ENCODE measurements at regions not wholly inside any gene's neighbourhood (a gene's known extent, or its start where the extent isn't known, plus 50 kb on each side); places are given as distances from the start of the nearest gene placed in this dataset.

GRCh38 chr4:53649357-53649756 is 58.1 kb upstream of the LNX1 start:
- H2AFZ ChIP-seq (ENCODE audit: low read depth): no peak overlapping the region
- POLR2A ChIA-PET: no interaction called here
- H3K4me2 ChIP-seq: no peak overlapping the region
- CTCF ChIA-PET: no interaction called here
- TF ChIP-seq EZH2phosphoT487 (IDR thresholded peaks at IDR 0.05; ENCODE audit: borderline replicate concordance, low read depth): no peak
- TF ChIP-seq, protein P1, sequence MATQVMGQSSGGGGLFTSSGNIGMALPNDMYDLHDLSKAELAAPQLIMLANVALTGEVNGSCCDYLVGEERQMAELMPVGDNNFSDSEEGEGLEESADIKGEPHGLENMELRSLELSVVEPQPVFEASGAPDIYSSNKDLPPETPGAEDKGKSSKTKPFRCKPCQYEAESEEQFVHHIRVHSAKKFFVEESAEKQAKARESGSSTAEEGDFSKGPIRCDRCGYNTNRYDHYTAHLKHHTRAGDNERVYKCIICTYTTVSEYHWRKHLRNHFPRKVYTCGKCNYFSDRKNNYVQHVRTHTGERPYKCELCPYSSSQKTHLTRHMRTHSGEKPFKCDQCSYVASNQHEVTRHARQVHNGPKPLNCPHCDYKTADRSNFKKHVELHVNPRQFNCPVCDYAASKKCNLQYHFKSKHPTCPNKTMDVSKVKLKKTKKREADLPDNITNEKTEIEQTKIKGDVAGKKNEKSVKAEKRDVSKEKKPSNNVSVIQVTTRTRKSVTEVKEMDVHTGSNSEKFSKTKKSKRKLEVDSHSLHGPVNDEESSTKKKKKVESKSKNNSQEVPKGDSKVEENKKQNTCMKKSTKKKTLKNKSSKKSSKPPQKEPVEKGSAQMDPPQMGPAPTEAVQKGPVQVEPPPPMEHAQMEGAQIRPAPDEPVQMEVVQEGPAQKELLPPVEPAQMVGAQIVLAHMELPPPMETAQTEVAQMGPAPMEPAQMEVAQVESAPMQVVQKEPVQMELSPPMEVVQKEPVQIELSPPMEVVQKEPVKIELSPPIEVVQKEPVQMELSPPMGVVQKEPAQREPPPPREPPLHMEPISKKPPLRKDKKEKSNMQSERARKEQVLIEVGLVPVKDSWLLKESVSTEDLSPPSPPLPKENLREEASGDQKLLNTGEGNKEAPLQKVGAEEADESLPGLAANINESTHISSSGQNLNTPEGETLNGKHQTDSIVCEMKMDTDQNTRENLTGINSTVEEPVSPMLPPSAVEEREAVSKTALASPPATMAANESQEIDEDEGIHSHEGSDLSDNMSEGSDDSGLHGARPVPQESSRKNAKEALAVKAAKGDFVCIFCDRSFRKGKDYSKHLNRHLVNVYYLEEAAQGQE (IDR thresholded peaks at IDR 0.05; ENCODE audit: low read depth, low read length): peak; percentile 61; the same call in 1 of the 2 replicates
- 81% methylated on average over 2 of the region's 2 CpGs for WGBS (ENCODE audit: low lambda C conversion rate)
- H3K27me3 ChIP-seq (ENCODE audit: insufficient read depth): no peaks in the 10 kb centered on the region
- H3K9me3 ChIP-seq: no peaks in the 10 kb centered on the region
- no peaks in the 10 kb centered on the region for H3K9me2 ChIP-seq
- no peak for DNase-seq
- no peak overlapping the region for H3K9ac ChIP-seq
- H3K27ac ChIP-seq (ENCODE audit: low read depth in 2 of 2, low read length in 1 of 2): no peak overlapping the region
- no peak overlapping the region for H3K4me3 ChIP-seq (ENCODE audit: low read depth in 2 of 2, low read length in 1 of 2)
- no peaks in the 10 kb centered on the region for H3K79me2 ChIP-seq (ENCODE audit: insufficient read depth)
- H3F3A ChIP-seq (replicated peaks; ENCODE audit: insufficient read depth): no peaks in the 10 kb centered on the region
- H3K36me3 ChIP-seq (replicated peaks in 1 of 2; ENCODE audit: control insufficient read depth in 1 of 2, insufficient read depth in 2 of 2, low read length in 1 of 2): no peaks in the 10 kb centered on the region
- peaks cover 3 to 20% of the 10 kb centered on the region in 2 experiments; a peak in 2 of 4 replicates for H3K4me1 ChIP-seq (ENCODE audit: control insufficient read depth in 1 of 2, insufficient read depth in 2 of 2, low read depth in 1 of 2, low read length in 1 of 2)
- H4K20me1 ChIP-seq (ENCODE audit: insufficient read depth): no peaks in the 10 kb centered on the region

- Histone ChIP-seq H3K27ac (ENCODE audit: low read depth in 2 of 2, low read length in 1 of 2) (no peak overlapping the region), H3K9me2 (no peaks in the 10 kb centered on the region), H3K9me3 (no peaks in the 10 kb centered on the region), H3K36me3 (replicated peaks in 1 of 2; ENCODE audit: control insufficient read depth in 1 of 2, insufficient read depth in 2 of 2, low read length in 1 of 2) (no peaks in the 10 kb centered on the region), H3K4me1 (ENCODE audit: control insufficient read depth in 1 of 2, insufficient read depth in 2 of 2, low read depth in 1 of 2, low read length in 1 of 2) (peaks cover 0 to 12% of the 10 kb centered on the region in 2 experiments; a peak in 1 of 4 replicates), H3K9ac (no peak overlapping the region), H3K27me3 (ENCODE audit: insufficient read depth) (no peaks in the 10 kb centered on the region), H3K4me3 (ENCODE audit: low read depth in 2 of 2, low read length in 1 of 2) (no peak overlapping the region), H2AFZ (ENCODE audit: low read depth) (no peak overlapping the region), H3F3A (replicated peaks; ENCODE audit: insufficient read depth) (no peaks in the 10 kb centered on the region), H3K4me2 (no peak overlapping the region), H4K20me1 (ENCODE audit: insufficient read depth) (no peaks in the 10 kb centered on the region), H3K79me2 (ENCODE audit: insufficient read depth) (no peaks in the 10 kb centered on the region)
- TF ChIP-seq NRF1 (IDR thresholded peaks at IDR 0.05; ENCODE audit: low read depth, low read length): no peak
- no peak for TF ChIP-seq POLR2AphosphoS5 (IDR thresholded peaks at IDR 0.05; ENCODE audit: low read depth, low read length)
- TF ChIP-seq TCF12 (IDR thresholded peaks at IDR 0.05): no peak
- no peak for TF ChIP-seq ELF1 (IDR thresholded peaks at IDR 0.05)
- TF ChIP-seq RAD21 (IDR thresholded peaks at IDR 0.05; ENCODE audit: low read length): no peak
- no peak for TF ChIP-seq SMC3 (IDR thresholded peaks at IDR 0.05; ENCODE audit: low read depth, low read length)
- no peak for TF ChIP-seq RXRA (IDR thresholded peaks at IDR 0.05; ENCODE audit: borderline replicate concordance, low read depth)
- no peak for TF ChIP-seq MEF2A (IDR thresholded peaks at IDR 0.05; ENCODE audit: borderline replicate concordance, low read depth)
- TF ChIP-seq IRF3 (IDR thresholded peaks at IDR 0.05; ENCODE audit: low read depth, low read length): no peak
- TF ChIP-seq CHD2 (IDR thresholded peaks at IDR 0.05; ENCODE audit: low read length, partially characterized antibody): no peak
- TF ChIP-seq EZH2phosphoT487 (IDR thresholded peaks at IDR 0.05; ENCODE audit: borderline replicate concordance, low read depth): no peak
- no peak for TF ChIP-seq RCOR1 (IDR thresholded peaks at IDR 0.05; ENCODE audit: low read length)
- no peak for TF ChIP-seq RFX5 (IDR thresholded peaks at IDR 0.05; ENCODE audit: low read length)
- no peak for TF ChIP-seq PBX3 (IDR thresholded peaks at IDR 0.05)
- TF ChIP-seq TEAD4 (IDR thresholded peaks at IDR 0.05; ENCODE audit: borderline replicate concordance, insufficient read depth): no peak
- no peak for TF ChIP-seq ZBTB33 (IDR thresholded peaks at IDR 0.05; ENCODE audit: borderline replicate concordance, low read depth)
- no peak for TF ChIP-seq USF2 (IDR thresholded peaks at IDR 0.05; ENCODE audit: borderline replicate concordance, low read depth, low read length)
- TF ChIP-seq, protein P2, sequence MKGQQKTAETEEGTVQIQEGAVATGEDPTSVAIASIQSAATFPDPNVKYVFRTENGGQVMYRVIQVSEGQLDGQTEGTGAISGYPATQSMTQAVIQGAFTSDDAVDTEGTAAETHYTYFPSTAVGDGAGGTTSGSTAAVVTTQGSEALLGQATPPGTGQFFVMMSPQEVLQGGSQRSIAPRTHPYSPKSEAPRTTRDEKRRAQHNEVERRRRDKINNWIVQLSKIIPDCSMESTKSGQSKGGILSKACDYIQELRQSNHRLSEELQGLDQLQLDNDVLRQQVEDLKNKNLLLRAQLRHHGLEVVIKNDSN (IDR thresholded peaks at IDR 0.05; ENCODE audit: borderline replicate concordance, low read depth): no peak
- WGBS (ENCODE audit: low lambda C conversion rate): 90% methylated on average over 5 of the region's 5 CpGs
- no peak for DNase-seq
- POLR2A ChIA-PET: no interaction called here
- CTCF ChIA-PET: no interaction called here
Observed at GRCh38 chr4:53647547-53647946, 56.3 kb upstream of the LNX1 start.
